ENCODE measurements at regions not wholly inside any gene's neighbourhood (a gene's known extent, or its start where the extent isn't known, plus 50 kb on each side); places are given as distances from the start of the nearest gene placed in this dataset.

DNA sequence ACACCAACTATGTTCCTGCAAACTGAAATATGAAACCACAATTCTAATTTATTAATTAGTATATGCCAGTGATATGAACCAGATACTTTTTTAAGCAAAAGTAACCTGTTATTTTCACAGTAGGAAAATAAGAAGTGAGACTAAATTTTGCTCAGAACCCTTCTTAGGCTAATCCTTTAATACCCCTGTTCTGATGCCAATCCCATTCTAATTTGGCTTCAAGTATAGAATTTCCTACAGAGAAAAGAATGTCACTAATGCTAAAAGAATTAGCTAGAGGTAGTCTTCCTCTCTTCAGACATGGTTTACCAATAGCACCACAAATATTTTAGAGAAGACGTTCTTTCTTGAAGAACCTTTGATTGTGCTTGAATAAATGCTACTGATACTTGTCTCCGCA, 758.4 kb downstream of the FLRT2 start:
- H3K27me3 Mint-ChIP-seq (ENCODE audit: insufficient read depth, low read depth, poor library complexity): no peaks in the 10 kb centered on the region
- no peaks in the 10 kb centered on the region for H4K20me1 ChIP-seq (replicated peaks; ENCODE audit: insufficient read depth)
- H3K27ac Mint-ChIP-seq: no peak overlapping the region
- H3K4me1 Mint-ChIP-seq: peaks cover 4% of the 10 kb centered on the region; the same call in 2 of the 3 replicates
- H3K36me3 Mint-ChIP-seq (ENCODE audit: low read depth): no peaks in the 10 kb centered on the region
- H3K4me3 ChIP-seq: no peak overlapping the region
- 0 out of 2 replicates have a peak, but pooled peaks cover 2% of the 10 kb centered on the region for H3K9me2 ChIP-seq (ENCODE audit: insufficient read depth)
- H3K27me3 ChIP-seq (ENCODE audit: insufficient read depth): no peaks in the 10 kb centered on the region
- DNase-seq (ENCODE audit: low spot score): no peak
- TF ChIP-seq CREB1 (CRISPR knock-in tag; IDR thresholded peaks at IDR 0.05; ENCODE audit: low read depth) (no peak), ZNF331 (CRISPR knock-in tag; IDR thresholded peaks at IDR 0.05; ENCODE audit: low read depth) (no peak), EZH2 (IDR thresholded peaks at IDR 0.05; ENCODE audit: low read depth, unreplicated experiment) (no peak), NANOG (IDR thresholded peaks at IDR 0.05; ENCODE audit: borderline replicate concordance) (no peak), JUNB (IDR thresholded peaks at IDR 0.05; ENCODE audit: unreplicated experiment) (no peak), POLR2AphosphoS5 (IDR thresholded peaks at IDR 0.05; ENCODE audit: low read depth) (no peak), STAT1 (IDR thresholded peaks at IDR 0.05; ENCODE audit: unreplicated experiment) (no peak), EZH2phosphoT487 (IDR thresholded peaks at IDR 0.05; ENCODE audit: unreplicated experiment) (no peak), ZNF114 (CRISPR knock-in tag; IDR thresholded peaks at IDR 0.05) (no peak)
- TF ChIP-seq, protein P1, sequence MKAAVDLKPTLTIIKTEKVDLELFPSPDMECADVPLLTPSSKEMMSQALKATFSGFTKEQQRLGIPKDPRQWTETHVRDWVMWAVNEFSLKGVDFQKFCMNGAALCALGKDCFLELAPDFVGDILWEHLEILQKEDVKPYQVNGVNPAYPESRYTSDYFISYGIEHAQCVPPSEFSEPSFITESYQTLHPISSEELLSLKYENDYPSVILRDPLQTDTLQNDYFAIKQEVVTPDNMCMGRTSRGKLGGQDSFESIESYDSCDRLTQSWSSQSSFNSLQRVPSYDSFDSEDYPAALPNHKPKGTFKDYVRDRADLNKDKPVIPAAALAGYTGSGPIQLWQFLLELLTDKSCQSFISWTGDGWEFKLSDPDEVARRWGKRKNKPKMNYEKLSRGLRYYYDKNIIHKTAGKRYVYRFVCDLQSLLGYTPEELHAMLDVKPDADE (IDR thresholded peaks at IDR 0.05): no peak
- TF ChIP-seq, protein P2, sequence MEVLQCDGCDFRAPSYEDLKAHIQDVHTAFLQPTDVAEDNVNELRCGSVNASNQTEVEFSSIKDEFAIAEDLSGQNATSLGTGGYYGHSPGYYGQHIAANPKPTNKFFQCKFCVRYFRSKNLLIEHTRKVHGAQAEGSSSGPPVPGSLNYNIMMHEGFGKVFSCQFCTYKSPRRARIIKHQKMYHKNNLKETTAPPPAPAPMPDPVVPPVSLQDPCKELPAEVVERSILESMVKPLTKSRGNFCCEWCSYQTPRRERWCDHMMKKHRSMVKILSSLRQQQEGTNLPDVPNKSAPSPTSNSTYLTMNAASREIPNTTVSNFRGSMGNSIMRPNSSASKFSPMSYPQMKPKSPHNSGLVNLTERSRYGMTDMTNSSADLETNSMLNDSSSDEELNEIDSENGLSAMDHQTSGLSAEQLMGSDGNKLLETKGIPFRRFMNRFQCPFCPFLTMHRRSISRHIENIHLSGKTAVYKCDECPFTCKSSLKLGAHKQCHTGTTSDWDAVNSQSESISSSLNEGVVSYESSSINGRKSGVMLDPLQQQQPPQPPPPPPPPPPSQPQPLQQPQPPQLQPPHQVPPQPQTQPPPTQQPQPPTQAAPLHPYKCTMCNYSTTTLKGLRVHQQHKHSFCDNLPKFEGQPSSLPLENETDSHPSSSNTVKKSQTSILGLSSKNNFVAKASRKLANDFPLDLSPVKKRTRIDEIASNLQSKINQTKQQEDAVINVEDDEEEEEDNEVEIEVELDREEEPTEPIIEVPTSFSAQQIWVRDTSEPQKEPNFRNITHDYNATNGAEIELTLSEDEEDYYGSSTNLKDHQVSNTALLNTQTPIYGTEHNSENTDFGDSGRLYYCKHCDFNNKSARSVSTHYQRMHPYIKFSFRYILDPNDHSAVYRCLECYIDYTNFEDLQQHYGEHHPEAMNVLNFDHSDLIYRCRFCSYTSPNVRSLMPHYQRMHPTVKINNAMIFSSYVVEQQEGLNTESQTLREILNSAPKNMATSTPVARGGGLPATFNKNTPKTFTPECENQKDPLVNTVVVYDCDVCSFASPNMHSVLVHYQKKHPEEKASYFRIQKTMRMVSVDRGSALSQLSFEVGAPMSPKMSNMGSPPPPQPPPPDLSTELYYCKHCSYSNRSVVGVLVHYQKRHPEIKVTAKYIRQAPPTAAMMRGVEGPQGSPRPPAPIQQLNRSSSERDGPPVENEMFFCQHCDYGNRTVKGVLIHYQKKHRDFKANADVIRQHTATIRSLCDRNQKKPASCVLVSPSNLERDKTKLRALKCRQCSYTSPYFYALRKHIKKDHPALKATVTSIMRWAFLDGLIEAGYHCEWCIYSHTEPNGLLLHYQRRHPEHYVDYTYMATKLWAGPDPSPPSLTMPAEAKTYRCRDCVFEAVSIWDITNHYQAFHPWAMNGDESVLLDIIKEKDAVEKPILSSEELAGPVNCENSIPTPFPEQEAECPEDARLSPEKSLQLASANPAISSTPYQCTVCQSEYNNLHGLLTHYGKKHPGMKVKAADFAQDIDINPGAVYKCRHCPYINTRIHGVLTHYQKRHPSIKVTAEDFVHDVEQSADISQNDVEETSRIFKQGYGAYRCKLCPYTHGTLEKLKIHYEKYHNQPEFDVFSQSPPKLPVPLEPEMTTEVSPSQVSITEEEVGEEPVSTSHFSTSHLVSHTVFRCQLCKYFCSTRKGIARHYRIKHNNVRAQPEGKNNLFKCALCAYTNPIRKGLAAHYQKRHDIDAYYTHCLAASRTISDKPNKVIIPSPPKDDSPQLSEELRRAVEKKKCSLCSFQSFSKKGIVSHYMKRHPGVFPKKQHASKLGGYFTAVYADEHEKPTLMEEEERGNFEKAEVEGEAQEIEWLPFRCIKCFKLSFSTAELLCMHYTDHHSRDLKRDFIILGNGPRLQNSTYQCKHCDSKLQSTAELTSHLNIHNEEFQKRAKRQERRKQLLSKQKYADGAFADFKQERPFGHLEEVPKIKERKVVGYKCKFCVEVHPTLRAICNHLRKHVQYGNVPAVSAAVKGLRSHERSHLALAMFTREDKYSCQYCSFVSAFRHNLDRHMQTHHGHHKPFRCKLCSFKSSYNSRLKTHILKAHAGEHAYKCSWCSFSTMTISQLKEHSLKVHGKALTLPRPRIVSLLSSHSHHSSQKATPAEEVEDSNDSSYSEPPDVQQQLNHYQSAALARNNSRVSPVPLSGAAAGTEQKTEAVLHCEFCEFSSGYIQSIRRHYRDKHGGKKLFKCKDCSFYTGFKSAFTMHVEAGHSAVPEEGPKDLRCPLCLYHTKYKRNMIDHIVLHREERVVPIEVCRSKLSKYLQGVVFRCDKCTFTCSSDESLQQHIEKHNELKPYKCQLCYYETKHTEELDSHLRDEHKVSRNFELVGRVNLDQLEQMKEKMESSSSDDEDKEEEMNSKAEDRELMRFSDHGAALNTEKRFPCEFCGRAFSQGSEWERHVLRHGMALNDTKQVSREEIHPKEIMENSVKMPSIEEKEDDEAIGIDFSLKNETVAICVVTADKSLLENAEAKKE (CRISPR knock-in tag; IDR thresholded peaks at IDR 0.05): no peak
- TF ChIP-seq, protein P3, sequence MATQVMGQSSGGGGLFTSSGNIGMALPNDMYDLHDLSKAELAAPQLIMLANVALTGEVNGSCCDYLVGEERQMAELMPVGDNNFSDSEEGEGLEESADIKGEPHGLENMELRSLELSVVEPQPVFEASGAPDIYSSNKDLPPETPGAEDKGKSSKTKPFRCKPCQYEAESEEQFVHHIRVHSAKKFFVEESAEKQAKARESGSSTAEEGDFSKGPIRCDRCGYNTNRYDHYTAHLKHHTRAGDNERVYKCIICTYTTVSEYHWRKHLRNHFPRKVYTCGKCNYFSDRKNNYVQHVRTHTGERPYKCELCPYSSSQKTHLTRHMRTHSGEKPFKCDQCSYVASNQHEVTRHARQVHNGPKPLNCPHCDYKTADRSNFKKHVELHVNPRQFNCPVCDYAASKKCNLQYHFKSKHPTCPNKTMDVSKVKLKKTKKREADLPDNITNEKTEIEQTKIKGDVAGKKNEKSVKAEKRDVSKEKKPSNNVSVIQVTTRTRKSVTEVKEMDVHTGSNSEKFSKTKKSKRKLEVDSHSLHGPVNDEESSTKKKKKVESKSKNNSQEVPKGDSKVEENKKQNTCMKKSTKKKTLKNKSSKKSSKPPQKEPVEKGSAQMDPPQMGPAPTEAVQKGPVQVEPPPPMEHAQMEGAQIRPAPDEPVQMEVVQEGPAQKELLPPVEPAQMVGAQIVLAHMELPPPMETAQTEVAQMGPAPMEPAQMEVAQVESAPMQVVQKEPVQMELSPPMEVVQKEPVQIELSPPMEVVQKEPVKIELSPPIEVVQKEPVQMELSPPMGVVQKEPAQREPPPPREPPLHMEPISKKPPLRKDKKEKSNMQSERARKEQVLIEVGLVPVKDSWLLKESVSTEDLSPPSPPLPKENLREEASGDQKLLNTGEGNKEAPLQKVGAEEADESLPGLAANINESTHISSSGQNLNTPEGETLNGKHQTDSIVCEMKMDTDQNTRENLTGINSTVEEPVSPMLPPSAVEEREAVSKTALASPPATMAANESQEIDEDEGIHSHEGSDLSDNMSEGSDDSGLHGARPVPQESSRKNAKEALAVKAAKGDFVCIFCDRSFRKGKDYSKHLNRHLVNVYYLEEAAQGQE (IDR thresholded peaks at IDR 0.05; ENCODE audit: unreplicated experiment): no peak
- TF ChIP-seq, protein P4, sequence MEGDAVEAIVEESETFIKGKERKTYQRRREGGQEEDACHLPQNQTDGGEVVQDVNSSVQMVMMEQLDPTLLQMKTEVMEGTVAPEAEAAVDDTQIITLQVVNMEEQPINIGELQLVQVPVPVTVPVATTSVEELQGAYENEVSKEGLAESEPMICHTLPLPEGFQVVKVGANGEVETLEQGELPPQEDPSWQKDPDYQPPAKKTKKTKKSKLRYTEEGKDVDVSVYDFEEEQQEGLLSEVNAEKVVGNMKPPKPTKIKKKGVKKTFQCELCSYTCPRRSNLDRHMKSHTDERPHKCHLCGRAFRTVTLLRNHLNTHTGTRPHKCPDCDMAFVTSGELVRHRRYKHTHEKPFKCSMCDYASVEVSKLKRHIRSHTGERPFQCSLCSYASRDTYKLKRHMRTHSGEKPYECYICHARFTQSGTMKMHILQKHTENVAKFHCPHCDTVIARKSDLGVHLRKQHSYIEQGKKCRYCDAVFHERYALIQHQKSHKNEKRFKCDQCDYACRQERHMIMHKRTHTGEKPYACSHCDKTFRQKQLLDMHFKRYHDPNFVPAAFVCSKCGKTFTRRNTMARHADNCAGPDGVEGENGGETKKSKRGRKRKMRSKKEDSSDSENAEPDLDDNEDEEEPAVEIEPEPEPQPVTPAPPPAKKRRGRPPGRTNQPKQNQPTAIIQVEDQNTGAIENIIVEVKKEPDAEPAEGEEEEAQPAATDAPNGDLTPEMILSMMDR (conservative IDR thresholded peaks at IDR 0.05; ENCODE audit: low read depth in 2 of 2): no peak
- no peak overlapping the region for H3K27ac ChIP-seq (ENCODE audit: low read depth)
- no peak overlapping the region for H3K4me2 ChIP-seq
- H2AFZ ChIP-seq: no peak overlapping the region
- H3K4me1 ChIP-seq (ENCODE audit: insufficient read depth): no peaks in the 10 kb centered on the region; the same call in 1 of the 2 replicates
- no peaks in the 10 kb centered on the region for H3K9me3 Mint-ChIP-seq
- H3K4me3 Mint-ChIP-seq: no peak overlapping the region
- H3K79me2 ChIP-seq (replicated peaks; ENCODE audit: insufficient read depth): no peaks in the 10 kb centered on the region
- H3F3A ChIP-seq (replicated peaks; ENCODE audit: low read depth): no peaks in the 10 kb centered on the region
- no peaks in the 10 kb centered on the region for H3K36me3 ChIP-seq (ENCODE audit: insufficient read depth)
- ATAC-seq: no peak

Measured in GM23338 (cell line).